GM12875 (cell line): ENCODE measurements at regions not wholly inside any gene's neighbourhood (a gene's known extent, or its start where the extent isn't known, plus 50 kb on each side); places are given as distances from the start of the nearest gene placed in this dataset.

ENCODE experiments used
- H3K4me3 ChIP-seq: one replicate; pipeline ENCODE4 v1.5.1; 2011; ENCODE audit warnings: low read depth, low read length, control low read depth
- TF ChIP-seq, protein P1 (sequence below): IDR thresholded peaks from 2 replicates; pipeline ENCODE4 v1.5.1; 2011; ENCODE audit warnings: low read depth, mild to moderate bottlenecking, control low read depth, inconsistent platforms, low read length, moderate library complexity, borderline replicate concordance; ENCODE audit not compliant: insufficient read depth

DNA sequence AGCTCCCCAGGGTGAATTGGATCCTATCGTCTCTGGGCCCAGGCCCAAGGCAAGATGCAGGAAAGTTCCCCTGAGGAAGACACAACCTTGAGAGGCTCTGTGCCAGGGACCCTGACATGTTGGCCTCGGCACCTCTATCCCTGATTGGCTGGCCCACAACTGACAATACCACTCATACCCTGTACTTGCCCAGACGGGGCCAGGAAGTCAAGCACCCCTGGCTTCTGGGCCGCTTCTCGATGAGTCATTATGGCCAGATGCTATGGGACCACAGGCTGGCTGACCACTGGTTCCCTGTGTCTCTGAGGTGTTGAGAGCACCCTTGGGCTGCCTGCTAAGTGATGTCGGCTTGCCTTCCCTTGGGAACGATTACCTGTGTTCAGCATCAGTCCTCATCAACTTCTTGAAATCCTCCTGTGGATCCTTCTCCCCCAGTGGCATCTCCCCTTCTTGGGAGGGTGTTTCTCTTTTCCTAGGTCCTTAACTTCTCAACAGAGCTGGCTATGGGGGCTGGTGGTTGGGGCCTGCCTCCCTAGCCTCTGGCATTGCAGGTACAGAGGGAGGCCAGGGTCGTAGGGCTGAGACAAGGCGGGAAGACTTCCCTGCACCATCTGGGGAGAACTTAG, 54.5 kb upstream of the MAMLD1 start:
- no peak overlapping the region for H3K4me3 ChIP-seq
- TF ChIP-seq, protein P1, sequence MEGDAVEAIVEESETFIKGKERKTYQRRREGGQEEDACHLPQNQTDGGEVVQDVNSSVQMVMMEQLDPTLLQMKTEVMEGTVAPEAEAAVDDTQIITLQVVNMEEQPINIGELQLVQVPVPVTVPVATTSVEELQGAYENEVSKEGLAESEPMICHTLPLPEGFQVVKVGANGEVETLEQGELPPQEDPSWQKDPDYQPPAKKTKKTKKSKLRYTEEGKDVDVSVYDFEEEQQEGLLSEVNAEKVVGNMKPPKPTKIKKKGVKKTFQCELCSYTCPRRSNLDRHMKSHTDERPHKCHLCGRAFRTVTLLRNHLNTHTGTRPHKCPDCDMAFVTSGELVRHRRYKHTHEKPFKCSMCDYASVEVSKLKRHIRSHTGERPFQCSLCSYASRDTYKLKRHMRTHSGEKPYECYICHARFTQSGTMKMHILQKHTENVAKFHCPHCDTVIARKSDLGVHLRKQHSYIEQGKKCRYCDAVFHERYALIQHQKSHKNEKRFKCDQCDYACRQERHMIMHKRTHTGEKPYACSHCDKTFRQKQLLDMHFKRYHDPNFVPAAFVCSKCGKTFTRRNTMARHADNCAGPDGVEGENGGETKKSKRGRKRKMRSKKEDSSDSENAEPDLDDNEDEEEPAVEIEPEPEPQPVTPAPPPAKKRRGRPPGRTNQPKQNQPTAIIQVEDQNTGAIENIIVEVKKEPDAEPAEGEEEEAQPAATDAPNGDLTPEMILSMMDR, result no peak

DNA sequence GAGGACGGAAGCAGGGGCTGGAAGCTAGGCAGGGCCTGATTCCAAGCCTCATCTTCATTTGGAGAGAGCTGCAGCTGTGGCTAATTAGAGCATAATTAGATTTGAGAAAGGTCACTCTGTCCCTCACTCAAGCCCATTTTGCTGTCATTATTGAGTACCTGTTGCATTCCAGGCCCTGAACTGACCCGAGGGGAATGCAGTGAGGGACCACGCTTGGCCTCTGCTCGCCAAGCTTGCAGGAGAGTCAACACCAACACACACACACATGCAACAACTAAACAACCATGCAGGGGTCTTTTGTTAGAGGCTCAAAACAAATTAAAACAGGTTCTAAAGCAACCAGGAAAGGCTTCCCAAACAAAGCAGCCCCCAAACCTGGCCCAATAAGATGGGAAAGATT, 52.7 kb upstream of the MAMLD1 start:
- H3K4me3 ChIP-seq, result no peak overlapping the region
- TF ChIP-seq, protein P1, result no peak

- TF ChIP-seq, protein P1, result no peak
- no peak overlapping the region for H3K4me3 ChIP-seq
Measured at GRCh38 chrX:150310881-150311280, 52.2 kb upstream of the MAMLD1 start.

GRCh38 chrX:150312931-150313330, 50.2 kb upstream of the MAMLD1 start:
- H3K4me3 ChIP-seq, result no peak overlapping the region
- TF ChIP-seq, protein P1, result no peak
